Germinal center (tissue), 1 donor: ENCODE measurements at regions not wholly inside any gene's neighbourhood (a gene's known extent, or its start where the extent isn't known, plus 50 kb on each side); places are given as distances from the start of the nearest gene placed in this dataset.

Source experiments
- DNase-seq: peaks from one replicate; pipeline ENCODE4 v3.0.0; 2012; ENCODE audit warnings: mixed read lengths, low spot score

DNA sequence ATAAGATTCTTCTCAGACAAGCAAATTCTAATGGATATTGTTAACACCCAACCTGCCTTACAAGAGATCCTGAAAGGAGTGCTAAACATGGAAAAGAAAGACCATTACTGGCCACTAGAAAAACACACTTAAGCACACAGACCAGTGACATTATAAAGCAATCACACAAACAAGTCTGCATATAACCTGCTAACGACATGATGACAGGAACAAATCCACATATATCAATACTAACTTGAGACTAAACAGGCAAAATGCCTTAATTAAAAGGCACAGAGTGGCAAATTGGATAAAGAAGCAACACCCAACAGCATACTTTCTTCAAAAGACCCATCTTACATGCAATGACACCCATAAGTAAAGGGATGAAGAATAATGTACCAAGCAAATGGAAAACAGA lies 100.5 kb upstream of the PCDH18 start:
- DNase-seq, result no peak

DNA sequence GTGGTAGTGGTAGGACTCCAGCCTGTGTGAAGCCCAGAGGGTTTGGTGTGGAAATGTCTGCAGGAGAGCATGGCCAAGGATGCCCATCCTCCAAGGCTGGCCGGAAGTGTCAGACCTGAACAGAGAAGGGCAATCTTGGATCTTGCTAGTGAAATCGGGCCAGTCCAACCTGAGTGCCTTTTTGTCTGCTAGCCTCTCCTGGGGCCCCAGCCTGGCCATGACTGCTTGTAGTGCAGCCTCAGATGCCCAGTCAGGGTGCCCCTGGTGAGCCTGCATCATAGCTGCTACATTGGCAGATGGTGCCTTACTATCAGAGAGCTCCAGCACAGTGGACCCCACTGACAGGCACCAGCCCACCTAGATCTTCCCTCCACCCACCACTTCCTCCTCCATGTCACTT lies 99.3 kb upstream of the PCDH18 start:
- DNase-seq, result no peak

DNA sequence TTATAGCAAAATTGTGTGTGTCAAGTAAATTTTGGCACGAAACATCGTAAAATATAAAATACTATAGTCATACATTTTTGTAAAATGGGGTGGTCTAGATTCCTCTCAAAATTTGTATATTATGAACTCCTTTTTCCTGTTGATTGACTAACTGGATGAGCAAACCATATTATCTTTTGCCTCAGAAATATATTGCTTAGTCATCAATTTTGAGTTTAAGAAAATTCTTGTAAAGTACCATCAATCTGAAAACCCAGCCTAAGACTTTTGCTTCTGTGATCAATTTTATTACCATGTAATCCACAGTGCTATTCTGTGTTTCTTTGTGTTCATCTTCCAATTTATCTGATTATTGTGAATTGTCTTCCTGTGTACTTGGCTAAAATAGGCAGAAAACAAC lies 98.0 kb upstream of the PCDH18 start:
- DNase-seq, result no peak

DNA sequence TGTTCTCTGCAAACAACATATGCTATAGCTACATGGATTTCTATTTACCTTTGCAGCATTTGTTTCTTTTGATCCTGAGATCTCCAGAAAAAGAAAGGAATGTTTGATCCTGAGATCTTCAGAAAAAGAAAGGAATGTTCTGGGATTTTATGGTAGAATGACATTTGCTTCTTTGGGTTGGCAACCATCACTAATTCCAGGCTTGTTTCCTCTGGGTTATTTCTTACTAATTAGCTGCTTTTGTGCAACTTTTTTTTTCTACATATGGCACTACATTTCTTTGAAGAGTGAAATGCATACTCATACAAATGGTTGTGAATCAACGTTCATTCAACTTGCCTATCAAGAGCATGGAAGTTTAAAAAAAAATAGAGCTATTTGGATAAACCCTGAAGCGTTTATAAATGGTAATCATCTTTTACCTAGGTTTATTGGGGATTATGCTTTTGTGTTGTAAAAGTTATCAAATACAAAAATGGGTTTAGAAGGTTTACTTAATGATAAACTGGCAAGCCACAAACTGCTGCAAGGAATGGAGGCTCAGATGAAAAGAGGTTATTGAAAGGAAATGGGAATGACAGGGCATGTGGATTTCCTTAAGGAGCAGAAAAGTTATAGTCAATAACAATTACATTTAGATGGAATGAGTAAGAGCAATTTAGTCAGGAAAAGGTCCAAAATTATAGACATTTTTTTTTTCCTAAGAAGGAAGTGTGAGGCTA lies 95.6 kb upstream of the PCDH18 start:
- no peak for DNase-seq

DNA sequence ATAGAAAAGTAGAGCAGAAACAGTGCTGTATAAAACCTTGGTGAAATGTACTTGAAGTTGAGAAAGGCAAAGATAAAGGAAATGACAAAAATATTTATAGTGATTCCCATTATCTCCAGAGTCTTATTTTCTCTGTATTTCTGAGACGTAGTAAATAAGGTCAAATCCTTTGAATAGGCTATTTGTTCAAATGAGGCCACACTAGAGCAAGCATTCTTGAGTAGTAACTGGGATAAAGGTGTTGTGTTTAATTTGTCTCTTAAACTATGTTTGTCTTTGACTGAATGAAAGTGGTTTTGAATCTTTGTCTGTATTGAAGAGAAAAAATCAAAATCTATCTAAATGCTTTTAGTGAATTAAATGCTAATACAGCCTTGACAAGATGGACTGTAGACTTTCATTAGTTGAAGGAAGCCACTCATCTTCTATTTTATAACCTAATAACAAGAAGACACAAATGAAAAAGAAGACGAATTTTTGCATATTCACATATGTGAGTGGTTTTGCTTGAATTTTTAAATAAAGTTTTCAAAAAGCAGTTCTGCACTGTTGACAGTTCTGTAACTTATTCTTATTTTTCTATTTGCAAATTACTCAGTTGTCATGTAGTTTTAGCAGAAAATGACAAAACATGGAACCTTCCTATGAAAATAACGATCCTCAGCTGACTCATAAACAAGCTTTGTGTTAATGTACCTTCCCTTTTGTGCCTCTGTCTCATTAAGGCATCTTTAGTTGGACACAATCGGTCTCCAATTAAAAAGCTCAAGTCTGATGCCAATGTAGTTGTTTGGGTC lies 94.8 kb upstream of the PCDH18 start:
- no peak for DNase-seq

DNA sequence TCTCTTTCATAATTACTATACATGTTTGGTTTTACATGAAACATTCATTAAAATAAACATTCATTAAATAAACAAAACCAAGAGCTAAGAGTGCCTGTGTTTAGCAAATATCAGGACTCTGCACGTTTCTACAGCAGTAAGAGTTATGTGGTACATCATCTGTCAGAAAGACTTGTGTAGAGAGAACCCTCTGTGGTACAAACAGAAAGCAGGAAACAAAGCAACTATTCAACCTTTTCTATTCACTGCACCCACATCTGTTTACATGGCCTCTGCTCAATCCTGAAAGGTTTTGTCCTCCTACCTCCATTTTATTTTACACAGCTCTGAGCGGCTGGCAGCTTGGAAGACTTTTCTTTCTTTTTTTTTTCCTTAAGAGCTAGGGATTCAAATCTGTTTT lies 90.7 kb upstream of the PCDH18 start:
- no peak for DNase-seq

DNA sequence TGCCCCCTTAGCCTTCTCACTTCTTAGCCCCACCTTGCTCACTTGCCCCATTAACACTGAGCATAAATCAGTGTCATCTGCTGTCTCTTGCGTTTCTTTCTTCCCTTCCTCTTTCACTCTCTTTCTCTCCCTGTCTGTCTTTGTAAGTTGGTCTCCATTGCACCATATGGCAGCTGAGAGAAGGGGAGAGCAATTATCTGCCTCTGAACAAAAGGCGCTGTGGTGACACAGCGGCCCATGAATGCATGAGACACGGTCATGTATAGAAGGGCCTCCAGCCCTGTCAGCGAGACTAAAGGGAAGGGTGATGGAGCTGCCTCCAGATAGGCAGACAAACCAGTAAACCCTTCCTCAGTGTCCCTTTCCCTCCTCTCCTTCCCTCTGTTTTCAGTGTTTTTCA lies 88.8 kb upstream of the PCDH18 start:
- no peak for DNase-seq

DNA sequence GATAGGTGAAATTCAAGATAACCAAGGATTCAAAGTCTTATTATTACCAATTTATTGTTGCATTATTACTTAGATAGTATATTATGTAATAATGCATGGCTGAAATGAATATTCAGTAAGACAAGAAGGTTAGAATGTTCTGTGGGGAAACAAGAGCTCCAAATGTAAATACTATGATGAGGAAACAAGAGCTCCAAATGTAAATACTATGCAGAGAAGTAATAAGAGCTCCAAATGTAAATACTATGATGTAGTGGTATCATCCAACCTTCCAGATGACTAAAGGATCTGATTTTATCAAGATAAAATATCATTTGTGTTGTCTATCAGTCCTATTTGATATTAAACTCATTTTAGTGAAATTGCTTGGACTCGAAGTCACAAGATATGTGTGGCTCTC lies 82.2 kb upstream of the PCDH18 start:
- no peak for DNase-seq

DNA sequence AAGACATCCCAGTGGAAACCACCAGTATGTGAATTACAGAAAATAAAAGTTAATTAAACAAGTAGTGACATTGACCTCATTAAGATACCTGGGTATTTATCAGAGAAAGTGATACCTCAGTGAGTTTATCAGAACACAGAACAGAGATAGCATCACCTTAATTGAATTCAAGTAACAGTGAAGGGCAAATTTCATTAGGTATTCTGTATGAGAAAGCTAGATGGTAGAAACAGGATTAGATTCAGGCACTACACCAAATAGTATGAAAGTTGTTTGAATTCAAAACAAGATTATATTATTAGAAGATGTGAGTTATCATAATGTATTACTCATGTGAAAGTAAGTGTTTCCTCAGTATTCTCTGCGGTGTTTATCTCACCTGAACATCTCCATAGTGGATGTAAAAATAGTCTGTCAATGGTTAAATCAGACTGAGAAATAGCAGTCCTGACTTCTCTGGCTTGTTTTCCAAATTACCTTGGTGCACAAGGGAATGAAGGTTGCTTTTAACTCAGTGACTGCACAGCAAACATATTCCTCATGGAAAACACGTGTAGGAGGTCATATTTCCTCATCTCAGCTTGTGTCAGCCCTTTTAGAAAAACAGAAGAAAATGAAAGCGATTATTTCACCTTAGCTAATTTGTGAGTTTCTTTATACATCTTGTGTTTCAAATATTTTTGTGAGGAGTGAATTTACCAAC lies 79.9 kb upstream of the PCDH18 start:
- no peak for DNase-seq

DNA sequence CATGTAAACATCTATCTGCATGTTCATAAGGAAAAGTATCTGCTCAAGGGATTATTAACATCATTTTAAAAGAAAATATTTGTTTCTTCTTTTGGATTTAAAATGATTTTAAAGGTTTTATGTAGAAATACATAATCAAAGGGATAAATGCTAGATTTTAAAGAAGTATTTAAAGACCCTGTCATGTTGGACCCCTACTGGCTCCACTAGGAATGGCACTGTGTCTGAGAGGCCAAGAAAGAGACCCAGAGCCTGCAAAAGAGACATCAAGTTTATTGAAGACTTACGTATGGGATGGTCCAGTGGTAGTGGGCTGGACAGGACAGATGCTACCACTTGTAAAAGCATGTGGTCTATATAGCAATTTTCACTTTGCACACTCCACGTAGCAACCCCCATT lies 78.7 kb upstream of the PCDH18 start:
- no peak for DNase-seq

DNA sequence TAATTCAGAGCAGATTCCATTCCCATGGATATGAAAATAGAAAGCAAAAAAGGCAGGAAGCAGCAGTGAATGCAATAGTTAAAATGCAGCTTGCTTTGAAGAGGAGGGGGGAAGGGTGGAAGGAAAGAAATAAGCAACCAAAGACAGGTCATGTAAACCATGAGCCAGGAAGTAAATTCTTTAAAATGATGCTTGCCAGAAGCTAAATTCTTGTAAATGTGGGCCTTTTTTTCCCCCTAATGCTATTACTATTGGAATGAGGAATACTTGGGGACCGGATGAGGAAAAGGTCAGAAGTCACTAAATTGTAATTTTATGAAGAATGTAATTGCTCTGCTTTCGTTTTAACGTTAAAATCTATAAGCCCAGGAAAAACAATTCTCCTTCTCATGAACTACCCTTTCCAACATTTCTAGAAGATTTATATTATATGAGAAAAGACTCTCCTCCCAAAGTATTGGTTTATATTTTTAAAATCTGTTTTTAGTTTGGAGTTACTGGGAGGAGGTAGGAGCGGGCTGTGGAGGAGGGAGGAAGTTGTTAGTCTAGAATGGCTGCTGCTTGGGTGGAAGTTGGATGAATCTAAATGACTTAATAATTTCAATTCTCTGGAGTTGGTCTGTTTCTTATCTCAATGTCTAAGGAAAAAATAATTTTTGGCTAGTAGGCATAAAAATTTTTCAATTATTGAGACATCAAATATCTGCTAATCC lies 77.6 kb upstream of the PCDH18 start:
- DNase-seq, result no peak

DNA sequence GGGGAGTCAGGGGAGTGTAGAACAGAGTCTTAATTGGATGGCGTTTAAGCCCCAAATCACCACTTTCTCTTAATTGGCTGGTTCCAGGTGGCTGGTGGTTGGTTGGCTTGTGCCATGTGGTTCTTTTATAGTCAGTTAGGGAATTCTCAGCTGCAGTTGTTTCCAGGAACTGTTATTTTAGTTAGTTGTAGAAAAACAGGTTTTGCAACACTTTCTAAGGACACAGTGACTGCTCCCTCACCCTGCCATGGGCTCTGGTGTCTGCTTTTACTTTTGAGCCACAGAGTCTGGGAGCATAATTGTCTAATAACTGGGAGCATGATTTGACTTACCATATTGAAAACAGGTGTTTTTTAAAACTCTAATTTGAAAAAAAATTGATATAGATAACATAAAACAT lies 75.8 kb upstream of the PCDH18 start:
- DNase-seq, result no peak

DNA sequence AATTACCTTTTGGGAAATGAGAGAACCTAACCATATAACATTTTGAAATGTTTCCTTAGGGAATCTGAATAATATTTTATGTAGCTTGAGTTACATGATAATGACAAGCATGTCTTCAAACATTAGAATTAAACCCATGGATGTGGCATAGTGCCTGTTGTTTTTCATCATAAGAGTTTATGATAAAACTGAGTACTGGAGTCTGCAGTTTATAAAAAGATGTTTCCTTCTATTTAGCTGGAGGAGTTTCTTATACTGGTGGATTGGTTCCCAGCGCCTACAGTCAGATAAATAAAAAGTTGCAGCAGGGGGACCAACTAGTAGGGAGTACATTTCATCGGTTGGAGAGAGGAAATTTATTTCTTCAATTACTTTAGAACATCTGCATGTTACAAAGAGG lies 70.1 kb upstream of the PCDH18 start:
- DNase-seq, result no peak

DNA sequence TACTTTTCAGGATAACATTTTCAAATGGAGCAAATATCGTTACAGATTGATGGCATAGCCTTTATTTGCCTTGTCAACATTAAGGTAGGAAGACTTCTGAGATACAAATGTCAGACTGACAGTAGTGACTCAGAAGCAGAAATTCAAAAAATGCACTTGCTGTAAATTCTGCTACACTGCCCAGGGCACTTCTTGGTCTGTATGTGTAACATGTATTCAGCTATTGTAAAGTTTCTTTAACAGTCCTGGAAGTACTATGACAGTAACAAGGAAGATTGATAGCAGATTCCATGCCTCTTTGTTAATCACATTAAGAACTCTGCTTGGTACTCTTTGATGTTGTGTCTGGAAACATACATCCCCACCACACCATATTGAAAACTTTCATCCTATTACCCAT lies 69.6 kb upstream of the PCDH18 start:
- DNase-seq, result no peak

DNA sequence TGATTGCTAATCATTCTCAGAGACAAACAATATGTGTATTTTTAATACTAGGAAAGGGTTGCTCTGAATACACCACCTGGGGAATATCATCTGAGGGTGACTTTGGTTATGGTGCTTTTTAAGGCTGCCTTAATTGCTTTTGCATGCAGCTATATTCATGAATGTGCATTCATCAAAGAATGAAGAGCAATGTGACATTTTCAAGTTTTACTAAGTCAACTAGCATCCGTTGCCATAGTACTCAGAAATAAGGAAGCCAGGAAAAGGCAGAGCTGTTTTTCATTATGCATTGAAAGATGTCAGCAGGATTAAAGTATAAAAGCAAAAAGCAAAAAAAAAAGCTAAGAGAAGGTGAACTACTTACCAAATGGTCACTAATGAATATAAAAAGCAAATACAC lies 67.4 kb upstream of the PCDH18 start:
- DNase-seq, result no peak

DNA sequence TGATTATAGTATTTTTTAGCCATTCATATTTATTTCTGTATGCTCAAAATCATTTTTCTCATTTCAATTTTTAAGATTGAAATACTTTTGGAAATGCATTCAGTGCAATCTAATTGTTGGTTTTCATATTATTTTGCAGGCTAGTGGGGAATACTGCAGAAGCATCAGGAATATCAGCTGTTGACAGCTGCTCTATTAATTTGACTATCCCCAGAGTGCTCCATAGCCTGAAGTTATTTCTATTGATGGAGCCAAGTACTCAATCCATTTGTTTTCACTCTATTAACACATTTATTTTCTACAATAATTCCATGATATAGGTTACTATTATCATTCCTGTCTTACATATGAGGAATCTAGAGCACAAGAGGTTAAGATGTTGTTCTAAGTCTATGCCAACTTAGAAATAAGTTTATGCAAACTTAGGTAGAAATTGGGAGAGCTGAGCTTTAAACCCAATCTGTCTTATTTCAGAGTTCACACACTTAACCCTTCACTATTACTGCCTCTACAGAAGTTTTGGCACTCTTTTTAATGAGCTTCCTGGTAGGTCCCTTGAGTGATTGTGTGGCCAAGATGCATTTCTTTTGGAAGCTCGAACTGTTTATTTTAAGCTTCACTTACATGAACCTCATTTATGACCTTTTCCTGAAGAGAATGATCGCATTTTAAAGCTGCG lies 65.6 kb upstream of the PCDH18 start:
- DNase-seq, result no peak

DNA sequence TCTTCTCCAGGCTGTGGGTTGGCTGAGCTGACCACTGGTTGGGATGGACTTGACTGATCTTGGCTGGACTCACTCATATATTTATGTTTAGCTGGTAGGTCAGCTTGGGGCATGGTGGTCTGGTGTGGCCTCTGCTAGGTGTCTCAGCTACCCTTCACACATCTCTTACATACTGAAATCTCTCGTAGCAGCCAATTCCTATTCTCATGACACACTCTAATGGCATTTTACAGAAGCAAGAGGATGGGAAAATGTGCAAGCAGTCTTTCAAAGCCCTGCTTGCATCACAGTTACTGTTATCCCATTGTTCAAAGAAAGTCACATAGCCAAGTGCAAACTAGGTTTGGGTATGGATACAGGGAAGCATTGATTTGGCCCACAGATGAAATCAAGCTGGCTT lies 55.5 kb upstream of the PCDH18 start:
- DNase-seq, result no peak

DNA sequence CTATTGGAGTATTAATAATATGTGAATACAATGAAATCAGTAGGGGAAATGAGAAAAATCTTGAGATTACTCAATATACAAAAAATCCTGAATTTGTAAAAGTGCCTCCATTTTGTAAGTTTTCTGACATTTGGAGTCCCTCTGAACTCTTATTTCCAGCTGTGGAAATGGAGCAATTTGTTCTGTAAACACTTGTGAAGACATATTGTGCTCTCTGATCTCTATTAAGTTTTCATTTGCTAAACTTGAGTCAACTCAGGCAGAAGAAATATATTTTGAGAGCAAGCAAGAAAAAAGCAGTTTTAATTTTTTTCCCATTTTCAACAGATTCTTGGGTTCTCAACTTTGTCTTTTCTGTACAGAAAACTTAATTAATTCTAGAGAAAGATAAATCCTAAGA lies 51.4 kb upstream of the PCDH18 start:
- no peak for DNase-seq
